HCT116 (cell line): ENCODE measurements at regions not wholly inside any gene's neighbourhood (a gene's known extent, or its start where the extent isn't known, plus 50 kb on each side); places are given as distances from the start of the nearest gene placed in this dataset.

Experiments used
- EZH2phosphoT487 ChIP-seq: fragments of 200-600 bp; IDR thresholded peaks from 2 replicates; pipeline ENCODE4 v1.6.1; 2018; ENCODE audit warnings: antibody characterized with exemption, borderline replicate concordance
- POLR2A ChIP-seq: IDR thresholded peaks from 2 replicates; pipeline ENCODE4 v1.7.0; 2011; ENCODE audit warnings: borderline replicate concordance; ENCODE audit not compliant: insufficient read depth, insufficient read length; ENCODE audit errors: extremely low read depth
- POLR2AphosphoS5 ChIP-seq: IDR thresholded peaks from 2 replicates; pipeline ENCODE4 v1.6.1; 2011; ENCODE audit warnings: mild to moderate bottlenecking, low read depth, low read length, moderate library complexity
- REST ChIP-seq: IDR thresholded peaks from 2 replicates; pipeline ENCODE4 v1.6.1; 2012; ENCODE audit warnings: low read depth
- YY1 ChIP-seq: IDR thresholded peaks from 2 replicates; pipeline ENCODE4 v1.6.1; 2011; ENCODE audit warnings: low read length, low read depth, moderate library complexity, mild to moderate bottlenecking; ENCODE audit not compliant: insufficient replicate concordance; ENCODE audit errors: extremely low read depth
- ZFX ChIP-seq: fragments of 450-650 bp; IDR thresholded peaks from 2 replicates; pipeline ENCODE4 v1.6.1; 2017
- TF ChIP-seq, protein P1 (sequence below), 3 experiments: fragments of 200-600 bp in 1 of 3; sonication (generic) in 1 of 3; IDR thresholded peaks in 2 of 3; conservative IDR thresholded peaks in 1 of 3; 2 replicates each; pipeline ENCODE4 v1.5.1; 2012 to 2017; ENCODE audit warnings: low read depth in 2 of 3, low read length in 2 of 3, antibody characterized with exemption in 1 of 3, borderline replicate concordance in 1 of 3, control low read depth in 1 of 3, mild to moderate bottlenecking in 1 of 3, mixed read lengths in 1 of 3, mixed run types in 1 of 3, moderate library complexity in 1 of 3; ENCODE audit not compliant: insufficient read depth in 1 of 3
- TF ChIP-seq, protein P2 (sequence below): IDR thresholded peaks from 2 replicates; pipeline ENCODE4 v1.6.1; 2012

GRCh38 chr5:3786891-3787430, 191.3 kb downstream of the IRX1 start:
- TF ChIP-seq, protein P1, sequence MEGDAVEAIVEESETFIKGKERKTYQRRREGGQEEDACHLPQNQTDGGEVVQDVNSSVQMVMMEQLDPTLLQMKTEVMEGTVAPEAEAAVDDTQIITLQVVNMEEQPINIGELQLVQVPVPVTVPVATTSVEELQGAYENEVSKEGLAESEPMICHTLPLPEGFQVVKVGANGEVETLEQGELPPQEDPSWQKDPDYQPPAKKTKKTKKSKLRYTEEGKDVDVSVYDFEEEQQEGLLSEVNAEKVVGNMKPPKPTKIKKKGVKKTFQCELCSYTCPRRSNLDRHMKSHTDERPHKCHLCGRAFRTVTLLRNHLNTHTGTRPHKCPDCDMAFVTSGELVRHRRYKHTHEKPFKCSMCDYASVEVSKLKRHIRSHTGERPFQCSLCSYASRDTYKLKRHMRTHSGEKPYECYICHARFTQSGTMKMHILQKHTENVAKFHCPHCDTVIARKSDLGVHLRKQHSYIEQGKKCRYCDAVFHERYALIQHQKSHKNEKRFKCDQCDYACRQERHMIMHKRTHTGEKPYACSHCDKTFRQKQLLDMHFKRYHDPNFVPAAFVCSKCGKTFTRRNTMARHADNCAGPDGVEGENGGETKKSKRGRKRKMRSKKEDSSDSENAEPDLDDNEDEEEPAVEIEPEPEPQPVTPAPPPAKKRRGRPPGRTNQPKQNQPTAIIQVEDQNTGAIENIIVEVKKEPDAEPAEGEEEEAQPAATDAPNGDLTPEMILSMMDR (IDR thresholded peaks at IDR 0.05 in 2 of 3, conservative IDR thresholded peaks at IDR 0.05 in 1 of 3; ENCODE audit: borderline replicate concordance in 1 of 3, insufficient read depth in 1 of 3, low read depth in 2 of 3, low read length in 2 of 3), result no peak
- TF ChIP-seq POLR2AphosphoS5, result no peak
- TF ChIP-seq, protein P2, sequence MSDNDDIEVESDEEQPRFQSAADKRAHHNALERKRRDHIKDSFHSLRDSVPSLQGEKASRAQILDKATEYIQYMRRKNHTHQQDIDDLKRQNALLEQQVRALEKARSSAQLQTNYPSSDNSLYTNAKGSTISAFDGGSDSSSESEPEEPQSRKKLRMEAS, result no peak
- TF ChIP-seq REST, result no peak
- TF ChIP-seq POLR2A, result no peak
- no peak for TF ChIP-seq YY1
- TF ChIP-seq EZH2phosphoT487, result no peak
- TF ChIP-seq ZFX, result no peak
